OCI-LY7 (cell line): ENCODE measurements at regions not wholly inside any gene's neighbourhood (a gene's known extent, or its start where the extent isn't known, plus 50 kb on each side); places are given as distances from the start of the nearest gene placed in this dataset.

Source experiments
- BruUV-seq: library from RNA; stranded (reverse); fragments of 400-500 nt; replicated peaks from 2 replicates; lab custom pipeline; 2021; lab: Mats Ljungman, UMichigan
- CTCF ChIA-PET: fragments of 300-600 bp; sonication (Branson Sonifier 250); formaldehyde crosslinking; loops from one replicate; lab custom pipeline; 2022; ENCODE audit warnings: antibody characterized with exemption; ENCODE audit not compliant: unreplicated experiment; lab: Charles Lee
- POLR2A ChIA-PET: fragments of 300-600 bp; sonication (Branson Sonifier 250); formaldehyde crosslinking; loops from one replicate; lab custom pipeline; 2022; ENCODE audit warnings: antibody characterized with exemption; lab: Charles Lee
- DNase-seq: peaks from one replicate; pipeline ENCODE4 v3.0.0-alpha.2; 2015; ENCODE audit warnings: low spot score
- H2AFZ ChIP-seq: fragments of 200-600 bp; sonication (generic), shearing (Covaris generic); 2 replicates; pipeline ENCODE4 v1.6.1; 2014; ENCODE audit warnings: mild to moderate bottlenecking, antibody characterized with exemption, low read length, moderate library complexity
- H3K27ac ChIP-seq: fragments of 200-600 bp; sonication (generic); 2 replicates; pipeline ENCODE4 v1.5.1; 2014; ENCODE audit warnings: mixed run types, low read depth, mild to moderate bottlenecking, moderate library complexity, low read length, inconsistent platforms; ENCODE audit not compliant: poor library complexity, severe bottlenecking
- H3K36me3 ChIP-seq: fragments of 200-600 bp; sonication (generic); 2 replicates; pipeline ENCODE4 v1.6.1; 2014; ENCODE audit warnings: mild to moderate bottlenecking, antibody characterized with exemption, low read length, moderate library complexity, mixed read lengths; ENCODE audit not compliant: insufficient read depth
- H3K4me1 ChIP-seq: fragments of 200-600 bp; sonication (generic); 2 replicates; pipeline ENCODE4 v1.5.1; 2014; ENCODE audit warnings: mild to moderate bottlenecking, low read length; ENCODE audit not compliant: insufficient read depth, poor library complexity, severe bottlenecking
- H3K4me2 ChIP-seq: fragments of 200-600 bp; sonication (generic); 2 replicates; pipeline ENCODE4 v1.6.1; 2014; ENCODE audit warnings: mild to moderate bottlenecking, low read length
- H3K4me3 ChIP-seq: fragments of 200-600 bp; sonication (generic); 2 replicates; pipeline ENCODE4 v1.5.1; 2014; ENCODE audit warnings: mild to moderate bottlenecking, low read depth, low read length; ENCODE audit not compliant: poor library complexity, severe bottlenecking
- H3K79me2 ChIP-seq: fragments of 200-600 bp; sonication (generic); 2 replicates; pipeline ENCODE4 v1.6.1; 2016; ENCODE audit warnings: low read depth, mild to moderate bottlenecking, low read length, moderate library complexity, mixed read lengths; ENCODE audit not compliant: insufficient read depth
- H3K9me2 ChIP-seq: fragments of 200-600 bp; sonication (generic); 2 replicates; pipeline ENCODE4 v1.6.1; 2016; ENCODE audit warnings: mild to moderate bottlenecking, low read length, mixed read lengths; ENCODE audit not compliant: insufficient read depth
- H3K9me3 ChIP-seq: fragments of 200-600 bp; sonication (generic); 2 replicates; pipeline ENCODE4 v1.6.1; 2014; ENCODE audit warnings: mild to moderate bottlenecking, mixed run types, low read length, mixed read lengths
- H4K20me1 ChIP-seq: fragments of 200-600 bp; sonication (generic); 2 replicates; pipeline ENCODE4 v1.6.1; 2014; ENCODE audit warnings: mild to moderate bottlenecking, antibody characterized with exemption, low read length, moderate library complexity, mixed read lengths; ENCODE audit not compliant: insufficient read depth
- EZH2phosphoT487 ChIP-seq: fragments of 200-600 bp; sonication (generic); IDR thresholded peaks from 2 replicates; pipeline ENCODE4 v1.6.1; 2018; ENCODE audit warnings: low read depth, borderline replicate concordance, mild to moderate bottlenecking, mixed run types, antibody characterized with exemption, low read length, moderate library complexity, mixed read lengths
- intact Hi-C: fragments of 100-400 bp; cut with micrococcal nuclease; formaldehyde crosslinking; loops from one replicate; pipeline ENCODE4 v1.10.0; 2022; ENCODE audit not compliant: unreplicated experiment
- TF ChIP-seq, protein P1 (sequence below): fragments of 200-600 bp; sonication (generic); conservative IDR thresholded peaks from 2 replicates; pipeline ENCODE4 v1.5.1; 2014; ENCODE audit warnings: mild to moderate bottlenecking, antibody characterized with exemption, low read length, moderate library complexity, mixed read lengths

- intact Hi-C loops: no loop called here
- Histone ChIP-seq H3K9me2 (no peaks in the 10 kb centered on the region), H3K4me2 (no peak overlapping the region), H3K36me3 (no peaks in the 10 kb centered on the region), H2AFZ (no peak overlapping the region), H3K4me1 (no peaks in the 10 kb centered on the region), H4K20me1 (no peaks in the 10 kb centered on the region), H3K79me2 (no peaks in the 10 kb centered on the region), H3K27ac (no peak overlapping the region), H3K9me3 (no peaks in the 10 kb centered on the region), H3K4me3 (no peak overlapping the region)
- no peak for TF ChIP-seq EZH2phosphoT487
- TF ChIP-seq, protein P1, sequence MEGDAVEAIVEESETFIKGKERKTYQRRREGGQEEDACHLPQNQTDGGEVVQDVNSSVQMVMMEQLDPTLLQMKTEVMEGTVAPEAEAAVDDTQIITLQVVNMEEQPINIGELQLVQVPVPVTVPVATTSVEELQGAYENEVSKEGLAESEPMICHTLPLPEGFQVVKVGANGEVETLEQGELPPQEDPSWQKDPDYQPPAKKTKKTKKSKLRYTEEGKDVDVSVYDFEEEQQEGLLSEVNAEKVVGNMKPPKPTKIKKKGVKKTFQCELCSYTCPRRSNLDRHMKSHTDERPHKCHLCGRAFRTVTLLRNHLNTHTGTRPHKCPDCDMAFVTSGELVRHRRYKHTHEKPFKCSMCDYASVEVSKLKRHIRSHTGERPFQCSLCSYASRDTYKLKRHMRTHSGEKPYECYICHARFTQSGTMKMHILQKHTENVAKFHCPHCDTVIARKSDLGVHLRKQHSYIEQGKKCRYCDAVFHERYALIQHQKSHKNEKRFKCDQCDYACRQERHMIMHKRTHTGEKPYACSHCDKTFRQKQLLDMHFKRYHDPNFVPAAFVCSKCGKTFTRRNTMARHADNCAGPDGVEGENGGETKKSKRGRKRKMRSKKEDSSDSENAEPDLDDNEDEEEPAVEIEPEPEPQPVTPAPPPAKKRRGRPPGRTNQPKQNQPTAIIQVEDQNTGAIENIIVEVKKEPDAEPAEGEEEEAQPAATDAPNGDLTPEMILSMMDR: no peak
- POLR2A ChIA-PET: interaction anchor here (0.7 kb wide), 2 partner anchors 115 to 370 kb away, joined by 3 to 8 read pairs; no protein-coding TSS in a partner anchor
- DNase-seq: no peak
- CTCF ChIA-PET: no interaction called here
- no TSS peak for BruUV-seq
These were observed 106.5 kb upstream of the COX10 start for GRCh38 chr17:13962716-13963240.

DNA sequence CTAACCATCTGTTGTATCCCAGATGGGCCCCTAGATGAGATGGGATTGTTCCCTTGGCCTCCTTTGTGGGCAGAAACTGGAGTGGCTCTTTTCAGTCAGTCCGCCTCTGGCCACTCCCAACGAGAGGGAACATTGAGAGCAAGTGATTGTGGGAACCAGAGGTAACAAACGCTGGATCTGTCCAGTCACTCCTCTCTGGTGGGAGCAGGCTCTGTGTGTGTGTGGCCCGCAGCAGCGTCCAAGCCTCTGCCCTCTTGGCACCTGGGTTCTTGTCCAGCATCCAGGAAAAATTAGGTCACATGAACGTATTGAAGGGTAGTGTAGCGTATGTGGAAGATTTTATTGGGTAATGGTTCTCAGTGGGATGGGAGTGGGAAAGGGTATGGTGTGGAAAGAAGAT lies 101.9 kb upstream of the COX10 start:
- no peak for DNase-seq
- TF ChIP-seq, protein P1: no peak
- TF ChIP-seq EZH2phosphoT487: no peak
- H3K9me3 ChIP-seq: no peaks in the 10 kb centered on the region
- H3K4me3 ChIP-seq: no peak overlapping the region
- H3K36me3 ChIP-seq: no peaks in the 10 kb centered on the region
- H2AFZ ChIP-seq: no peak overlapping the region
- intact Hi-C loops: no loop called here
- H3K9me2 ChIP-seq: no peaks in the 10 kb centered on the region
- ChIA-PET CTCF (no interaction called here), POLR2A (no interaction called here)
- H4K20me1 ChIP-seq: no peaks in the 10 kb centered on the region
- no peaks in the 10 kb centered on the region for H3K4me1 ChIP-seq
- no peaks in the 10 kb centered on the region for H3K79me2 ChIP-seq
- H3K27ac ChIP-seq: no peak overlapping the region
- H3K4me2 ChIP-seq: no peak overlapping the region
- BruUV-seq: no TSS peak

- Histone ChIP-seq H3K4me2 (no peak overlapping the region), H3K36me3 (no peaks in the 10 kb centered on the region), H4K20me1 (no peaks in the 10 kb centered on the region), H3K27ac (no peak overlapping the region), H3K4me3 (no peak overlapping the region), H2AFZ (no peak overlapping the region), H3K4me1 (no peaks in the 10 kb centered on the region), H3K9me3 (no peaks in the 10 kb centered on the region), H3K9me2 (no peaks in the 10 kb centered on the region), H3K79me2 (no peaks in the 10 kb centered on the region)
- ChIA-PET CTCF (no interaction called here), POLR2A (no interaction called here)
- no TSS peak for BruUV-seq
- no peak for DNase-seq
- TF ChIP-seq, protein P1: no peak
- TF ChIP-seq EZH2phosphoT487: no peak
- intact Hi-C loops: no loop called here
These were observed 98.8 kb upstream of the COX10 start for GRCh38 chr17:13970531-13970930.
